HG03439 (cell line): ENCODE measurements at regions not wholly inside any gene's neighbourhood (a gene's known extent, or its start where the extent isn't known, plus 50 kb on each side); places are given as distances from the start of the nearest gene placed in this dataset.
"Not testable (repeated sequence)": the region's sequence is repeated elsewhere in the genome, so short reads cannot be mapped to it uniquely, and the experiment has no call there.

Source experiments
- ATAC-seq: cut with Tn5 transposase; IDR thresholded peaks from one replicate; pipeline ENCODE4 v1.9.1; 2021; ENCODE audit warnings: mild to moderate bottlenecking, moderate library complexity; ENCODE audit not compliant: unreplicated experiment

DNA sequence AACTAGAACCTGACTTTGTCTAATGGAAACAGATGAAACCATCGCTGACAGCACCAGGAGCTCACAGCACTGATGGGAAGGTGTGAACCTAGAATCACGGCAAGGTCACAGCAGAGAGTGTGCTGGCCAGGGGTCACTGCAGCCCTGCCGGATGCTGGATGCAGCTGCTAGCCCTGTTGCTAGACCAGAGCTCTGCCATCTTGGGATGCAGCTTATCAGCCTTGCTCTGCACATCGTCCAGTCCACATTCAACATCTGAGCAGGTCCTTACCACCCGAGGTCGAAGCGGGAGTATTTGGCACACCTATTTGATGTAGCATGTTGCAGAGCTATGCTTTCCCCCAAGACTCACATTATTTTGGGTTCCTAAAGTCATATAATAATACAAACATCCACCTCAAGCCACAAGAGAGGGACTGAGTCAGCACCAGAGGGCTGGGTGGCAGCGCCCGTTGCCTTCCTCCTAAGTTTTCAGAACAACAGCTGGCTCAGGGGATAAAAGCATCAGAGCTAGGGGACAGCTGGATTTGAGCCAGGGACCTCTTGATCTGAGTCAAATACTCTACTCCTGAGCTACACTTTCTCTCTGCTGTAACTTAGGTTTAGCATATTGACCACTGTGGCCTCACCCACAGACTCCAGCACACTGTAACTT, 135.3 kb downstream of the ZNF467 start:
- ATAC-seq: no peak

DNA sequence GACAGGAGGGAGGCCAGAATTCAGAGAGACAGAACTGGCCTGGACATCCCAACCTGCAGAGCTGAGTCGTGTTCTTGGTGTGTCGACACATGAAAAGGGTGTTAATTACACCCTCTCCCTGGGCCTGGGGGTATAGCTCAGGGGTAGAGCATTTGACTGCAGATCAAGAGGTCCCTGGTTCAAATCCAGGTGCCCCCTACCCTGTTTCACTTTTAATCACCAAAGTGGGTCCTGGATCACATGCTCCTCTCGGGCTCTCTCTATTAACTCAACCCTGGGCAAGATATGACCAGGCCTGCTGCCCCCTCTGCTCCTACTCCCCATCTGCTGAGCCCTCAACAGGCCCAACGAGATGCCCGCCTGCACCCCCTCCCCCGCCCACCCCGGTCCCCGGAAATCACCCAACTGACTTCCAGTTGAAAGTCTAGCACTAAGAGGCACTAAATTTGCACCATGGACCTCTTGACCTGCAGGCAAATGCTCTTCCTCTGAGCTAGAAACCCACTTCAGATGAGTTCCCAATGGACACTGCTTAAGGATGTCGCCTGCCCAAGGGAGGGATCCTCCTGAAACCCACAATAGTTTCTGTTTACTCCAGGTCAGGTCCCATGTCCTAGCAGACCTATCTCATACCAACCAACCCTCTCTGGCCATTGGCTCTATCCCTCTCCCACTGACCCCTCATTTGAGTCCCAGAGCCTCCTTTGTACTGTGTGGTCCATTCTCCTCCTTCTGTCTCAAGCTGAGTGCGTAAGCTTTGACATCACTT, 137.6 kb downstream of the ZNF467 start:
- ATAC-seq: no peak

DNA sequence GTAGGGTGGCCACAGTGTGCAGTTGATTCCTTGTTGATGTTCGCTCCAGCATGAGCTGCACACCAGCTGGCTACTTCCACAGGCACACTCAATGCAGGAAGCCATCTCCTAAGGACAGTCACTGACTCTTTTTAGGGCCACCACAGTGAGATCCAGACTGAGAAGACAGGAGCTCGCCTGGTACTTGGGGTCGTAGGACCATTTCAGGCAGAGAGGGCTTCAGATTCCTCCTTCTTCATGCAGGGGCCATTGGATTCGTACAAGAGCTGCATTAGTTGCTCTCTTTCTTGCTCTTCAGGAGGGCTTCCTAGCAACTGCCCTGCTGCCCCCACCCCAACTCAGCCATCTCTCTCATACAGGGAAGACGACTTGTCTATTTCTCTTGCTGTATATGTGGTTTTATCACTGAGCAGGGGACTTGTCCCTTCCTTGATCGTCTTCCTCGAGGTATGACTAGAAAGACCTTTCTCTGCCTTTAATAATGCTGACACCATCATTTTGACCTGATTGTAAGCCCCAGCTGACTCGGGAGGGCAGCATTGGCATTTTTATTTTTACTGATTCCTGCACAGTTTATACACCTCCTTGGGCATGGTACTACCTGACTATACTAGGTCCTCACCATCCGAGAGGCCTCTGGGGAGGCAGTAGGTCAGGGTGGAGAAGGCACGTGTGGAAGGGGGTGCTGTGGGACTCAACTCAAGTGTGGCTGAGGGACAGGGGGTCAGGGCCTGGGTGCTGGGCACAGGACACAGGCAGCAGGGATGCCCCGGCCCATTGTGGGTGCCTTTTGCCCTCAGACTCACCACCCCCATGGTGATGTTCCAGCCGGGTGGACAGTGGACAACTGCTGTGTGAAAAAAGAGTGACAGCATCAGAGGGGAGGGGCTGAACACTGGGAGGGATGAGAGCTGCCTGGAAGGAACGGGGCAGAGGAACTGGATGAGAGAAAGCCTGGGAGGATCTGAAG, 136.7 kb upstream of the ZNF746 start:
- no peak for ATAC-seq

DNA sequence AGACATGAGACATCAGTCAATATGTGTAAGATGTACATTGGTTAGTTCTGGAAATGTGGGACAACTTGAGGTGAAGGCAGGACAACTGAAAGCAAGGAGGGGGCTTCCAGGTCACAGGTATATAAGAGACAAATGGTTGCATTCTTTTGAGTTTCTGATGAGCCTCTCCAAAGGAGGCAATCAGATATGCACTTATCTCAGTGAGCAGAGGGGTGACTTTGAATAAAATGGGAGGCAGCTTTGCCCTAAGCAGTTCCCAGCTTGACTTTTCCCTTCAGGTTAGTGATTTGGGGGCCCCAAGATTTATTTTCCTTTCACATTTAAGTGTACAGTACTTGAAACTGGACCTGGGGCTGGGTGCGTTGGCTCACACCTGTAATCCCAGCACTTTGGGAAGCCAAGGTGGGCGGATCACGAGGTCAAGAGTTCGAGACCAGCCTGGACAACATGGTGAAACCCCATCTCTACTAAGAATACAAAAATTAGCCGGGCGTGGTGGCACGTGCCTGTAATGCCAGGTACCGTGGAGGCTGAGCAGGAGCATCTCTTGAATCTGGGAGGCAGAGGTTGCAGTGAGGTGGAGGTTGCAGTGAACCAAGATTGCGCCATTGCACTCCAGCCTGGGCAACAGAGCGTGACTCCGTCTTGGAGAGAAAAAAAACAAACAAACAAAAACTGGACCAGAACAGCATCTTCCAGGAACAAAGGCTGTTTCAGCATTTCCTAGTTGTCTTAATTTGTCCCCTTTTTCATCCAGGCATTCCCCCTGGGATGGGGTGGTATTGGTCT, 130.9 kb upstream of the ZNF746 start:
- ATAC-seq: not testable (repeated sequence)

DNA sequence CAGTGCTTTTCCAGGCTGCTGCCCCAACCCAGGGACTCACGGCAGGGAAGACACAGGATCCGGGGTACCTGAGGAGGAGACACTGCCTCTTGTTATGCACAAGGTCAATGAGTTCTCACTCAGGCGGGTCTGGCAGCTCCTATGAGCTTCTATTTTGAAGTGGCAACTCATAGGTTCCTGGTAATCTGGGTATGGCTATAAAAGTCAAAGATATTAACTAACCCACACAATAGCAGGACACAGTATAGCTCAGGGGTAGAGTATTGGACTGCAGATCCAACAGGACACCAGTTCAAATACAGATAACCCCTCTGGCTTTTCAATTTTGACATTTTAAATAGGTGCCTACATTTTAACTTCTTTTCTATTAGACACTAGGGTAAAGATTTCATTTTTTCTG, 130.3 kb upstream of the ZNF746 start:
- ATAC-seq: no peak

DNA sequence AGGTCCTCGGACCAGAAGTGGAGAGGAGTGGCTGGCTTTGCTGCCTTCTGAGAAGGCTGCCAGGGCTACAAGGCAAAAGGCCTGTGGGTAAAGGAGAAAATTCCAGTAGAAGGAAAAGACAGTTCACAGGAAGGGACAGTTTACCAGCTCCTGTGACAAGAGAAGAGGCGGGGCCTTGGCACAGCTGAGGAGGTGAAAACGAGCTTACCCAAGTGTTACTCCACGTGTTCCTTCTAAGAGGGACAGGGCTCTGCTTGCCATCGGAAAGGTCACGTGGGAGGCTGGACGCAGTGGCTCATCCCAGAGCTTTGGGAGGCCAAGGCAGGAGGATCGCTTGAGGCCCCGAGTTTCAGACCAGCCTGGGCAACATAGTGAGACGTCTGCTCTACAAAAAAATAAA, 129.4 kb upstream of the ZNF746 start:
- ATAC-seq: no peak

DNA sequence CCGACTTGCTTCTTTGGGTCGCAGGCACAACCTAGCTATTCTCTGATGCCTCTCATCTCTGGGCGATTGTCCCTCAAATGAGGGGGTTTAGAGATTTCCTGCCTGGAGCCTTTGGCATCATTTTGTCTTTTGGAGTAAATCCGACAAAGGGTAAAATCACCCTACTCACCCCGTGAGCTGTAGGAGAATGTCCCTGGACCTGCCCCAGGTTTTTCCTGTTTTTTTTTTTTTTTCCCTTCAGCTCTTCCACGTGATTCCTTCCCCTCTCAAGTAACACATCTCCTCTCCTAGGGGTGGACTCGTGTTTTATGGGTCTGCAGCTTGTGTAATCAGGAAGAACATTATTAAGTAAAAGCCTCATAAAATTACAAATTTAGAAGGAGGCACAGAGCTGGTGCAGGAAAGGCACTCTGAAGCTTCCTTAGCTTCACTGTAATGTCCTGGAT, 128.4 kb upstream of the ZNF746 start:
- no peak for ATAC-seq

DNA sequence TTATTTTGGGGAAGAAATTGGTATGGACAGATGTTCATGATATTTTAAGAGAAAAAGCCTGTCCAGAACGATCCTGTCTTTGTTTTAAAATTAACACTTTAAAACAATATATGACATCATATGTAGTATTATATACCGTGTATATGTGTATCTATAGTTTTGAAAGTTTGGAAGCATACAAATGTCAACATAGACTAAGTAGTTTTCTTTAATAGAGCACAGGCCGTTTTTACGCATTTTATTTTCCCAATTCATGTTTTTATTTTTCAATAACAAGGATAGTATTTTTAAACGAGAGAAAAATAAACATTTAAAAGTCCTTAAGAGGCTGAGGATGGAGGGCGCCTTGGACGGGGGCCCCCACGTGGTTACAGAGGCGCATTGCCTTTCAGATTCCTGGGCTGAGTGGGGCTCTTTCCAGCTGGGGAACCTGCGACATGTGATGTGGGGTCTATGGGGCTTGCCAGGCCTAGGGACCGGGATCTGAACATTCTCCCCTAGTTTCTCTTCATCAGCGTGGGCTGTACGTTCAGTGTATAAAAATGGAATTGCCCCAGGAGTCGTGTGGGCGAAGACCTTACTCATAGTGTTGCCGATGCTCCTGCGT, 127.8 kb upstream of the ZNF746 start:
- ATAC-seq: no peak

DNA sequence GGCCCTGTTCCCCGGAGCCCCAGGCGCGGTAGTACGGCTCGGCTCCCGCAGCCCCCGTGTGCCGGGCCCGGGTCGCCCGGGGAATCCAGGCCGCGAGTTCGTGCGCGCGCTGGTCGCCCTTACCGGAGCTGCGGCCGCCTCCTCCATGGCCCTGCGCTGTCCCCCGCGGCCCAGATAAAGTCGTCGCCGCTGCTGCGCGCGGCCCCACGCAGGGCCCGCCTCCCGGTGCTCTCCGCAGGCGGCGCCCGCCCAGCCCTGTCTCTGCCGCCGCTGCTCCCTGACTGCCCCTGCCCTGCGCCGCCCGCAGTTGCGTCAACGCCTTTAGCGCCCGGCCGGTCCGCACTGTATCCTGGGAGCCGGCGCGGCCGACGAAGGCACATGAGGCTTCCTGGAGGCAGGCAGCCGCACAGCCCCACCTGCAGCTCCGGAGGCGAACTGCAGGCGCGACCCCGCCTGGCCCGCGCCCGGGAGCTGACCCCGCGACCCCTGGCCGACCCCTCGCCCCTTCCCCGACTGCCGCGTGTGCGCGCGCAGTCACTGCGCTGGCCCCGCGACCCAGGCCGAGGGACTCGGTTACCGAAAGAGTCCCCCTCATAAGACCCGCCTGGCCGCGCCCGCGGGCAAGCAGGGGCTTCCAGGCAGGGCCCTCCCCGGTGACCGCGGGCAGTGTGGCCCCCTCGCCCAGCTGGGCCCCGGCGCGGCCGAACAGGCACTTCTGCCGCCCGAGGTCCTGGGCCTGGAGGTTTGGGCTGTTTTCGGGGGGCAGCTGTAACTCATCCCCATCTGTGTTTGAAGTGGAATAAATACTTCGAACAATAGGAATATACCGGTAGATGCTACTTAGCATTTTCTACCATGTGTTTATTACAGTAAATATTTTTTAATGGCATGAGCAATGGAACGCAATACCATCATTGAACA, 127.1 kb upstream of the ZNF746 start:
- peak; percentile 83 for ATAC-seq

DNA sequence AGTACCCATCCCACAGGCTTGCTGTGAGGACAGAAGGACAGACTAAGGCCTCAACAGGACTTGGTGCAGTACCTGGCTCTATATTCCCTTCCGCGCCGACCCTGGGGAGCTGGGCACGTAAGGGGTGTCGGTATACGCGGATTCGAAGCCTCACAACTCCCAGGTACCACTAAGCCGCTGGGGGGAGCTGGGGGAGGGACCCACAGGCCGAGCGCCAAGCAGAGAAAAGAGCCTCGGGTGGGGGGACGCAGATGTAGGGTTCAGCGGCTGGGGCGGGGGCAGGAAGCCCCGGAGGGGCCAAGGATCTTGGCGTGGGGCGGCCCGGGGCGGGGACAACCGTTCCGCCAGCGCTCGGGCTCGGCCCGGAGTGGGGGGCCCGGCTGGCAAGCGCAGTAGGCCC, 126.4 kb upstream of the ZNF746 start:
- ATAC-seq: peak; percentile 9

DNA sequence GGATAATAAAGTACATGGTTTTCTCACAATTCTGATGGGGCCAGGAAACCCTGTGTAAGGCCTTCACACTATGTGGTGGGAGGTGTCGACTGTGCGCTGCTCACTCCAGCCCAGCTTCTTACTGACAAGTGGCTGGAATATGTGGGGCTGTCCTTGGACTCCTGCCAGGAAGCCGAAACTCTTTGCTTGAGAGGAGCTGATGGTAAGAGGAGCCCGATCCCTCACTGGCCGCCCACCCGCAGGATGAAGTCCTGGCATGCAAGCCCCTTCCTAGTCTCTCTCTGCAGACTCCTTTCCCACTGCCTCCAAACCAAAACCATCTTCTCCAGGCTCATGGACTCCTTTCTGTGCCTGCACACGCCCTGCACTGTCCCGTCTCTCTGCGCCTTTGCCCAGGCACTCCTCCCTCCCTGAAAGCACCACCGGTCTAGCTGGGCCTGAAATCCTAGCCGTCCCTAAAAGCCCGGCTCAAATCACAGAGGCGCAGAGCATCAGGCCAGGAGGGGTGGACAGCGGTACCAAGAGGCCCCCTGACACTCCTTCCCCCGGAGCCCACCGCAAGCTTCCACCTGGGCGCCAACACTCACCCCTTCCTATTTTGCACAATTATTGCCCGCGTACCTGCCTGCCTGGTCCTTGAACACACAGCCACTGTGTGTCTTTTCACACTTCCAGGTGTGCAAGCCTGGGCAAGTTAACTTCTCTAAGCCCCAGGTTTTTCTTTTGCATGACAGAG, 125.8 kb upstream of the ZNF746 start:
- ATAC-seq: not testable (repeated sequence)

DNA sequence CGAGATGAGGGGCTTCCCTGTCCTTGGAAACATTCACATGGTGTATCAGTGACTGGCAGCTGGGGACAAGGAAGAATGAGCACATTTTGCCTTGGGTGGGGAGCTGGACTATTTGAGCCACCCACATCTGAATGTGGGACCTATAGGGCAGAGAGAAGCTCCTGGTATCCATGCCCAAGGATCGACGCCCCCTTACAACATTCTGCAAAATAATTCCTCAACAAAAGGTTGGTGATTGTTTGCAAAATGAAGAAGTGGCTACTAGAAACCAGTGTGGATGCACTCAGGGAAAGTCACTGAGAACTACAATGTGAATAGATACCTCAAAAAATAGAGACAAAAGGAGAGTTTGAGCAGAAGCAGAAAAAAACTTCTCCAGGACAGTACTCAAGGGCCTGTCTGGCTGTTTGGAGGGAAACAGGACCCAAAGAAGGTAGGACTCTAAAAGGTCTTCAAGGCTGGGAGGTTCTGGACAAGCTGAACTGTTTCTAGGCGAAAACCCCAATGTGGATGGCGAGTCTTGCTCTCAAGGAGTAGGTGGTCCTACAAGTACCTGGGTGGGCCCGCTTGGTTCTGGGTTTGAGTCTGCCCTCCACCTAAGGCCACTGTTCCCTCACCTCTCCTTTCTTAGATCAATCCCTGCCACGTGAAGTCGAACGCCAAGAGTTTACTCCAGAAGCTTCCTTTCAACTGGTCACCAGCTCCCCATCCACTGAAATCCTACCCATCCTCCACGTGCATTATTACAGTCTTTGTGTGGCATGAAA, 125.0 kb upstream of the ZNF746 start:
- no peak for ATAC-seq

DNA sequence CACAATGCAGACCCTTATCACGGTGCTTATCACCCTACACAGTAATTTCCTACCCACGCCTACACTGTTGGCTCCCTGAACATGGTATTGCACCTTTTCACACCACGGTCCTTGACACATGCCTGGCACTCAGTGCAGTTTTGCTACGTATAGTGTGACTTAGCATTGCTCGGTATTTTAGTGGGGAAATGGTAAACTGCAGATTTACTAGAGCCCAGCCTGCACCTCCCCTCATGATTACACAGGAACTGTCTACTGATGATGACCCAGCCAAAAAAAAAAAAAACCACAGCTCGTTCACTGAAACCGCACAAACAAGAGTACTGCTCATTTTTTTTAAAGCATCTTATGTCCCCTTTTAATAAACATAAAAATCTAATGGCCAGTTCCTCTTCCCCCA, 124.2 kb upstream of the ZNF746 start:
- no peak for ATAC-seq

DNA sequence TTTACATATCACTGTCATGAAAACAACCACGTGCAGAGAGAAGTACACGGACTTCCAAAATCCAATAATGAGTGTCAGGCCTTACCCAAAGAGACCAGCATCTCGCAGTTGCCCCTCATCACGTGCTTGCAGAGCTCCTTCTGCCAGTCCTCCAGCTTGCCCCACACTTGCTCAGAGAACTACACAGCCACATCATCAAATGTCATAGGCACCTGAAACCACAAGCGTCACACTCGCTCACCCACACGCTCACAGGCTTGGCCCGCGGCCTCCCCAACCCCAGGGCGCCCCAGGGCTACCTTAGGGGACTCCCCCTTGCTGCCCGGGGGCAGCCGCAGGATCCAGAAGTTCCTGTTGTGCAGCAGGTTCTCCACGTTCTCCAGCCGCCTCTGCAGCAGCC, 123.4 kb upstream of the ZNF746 start:
- ATAC-seq: peak; percentile 46

DNA sequence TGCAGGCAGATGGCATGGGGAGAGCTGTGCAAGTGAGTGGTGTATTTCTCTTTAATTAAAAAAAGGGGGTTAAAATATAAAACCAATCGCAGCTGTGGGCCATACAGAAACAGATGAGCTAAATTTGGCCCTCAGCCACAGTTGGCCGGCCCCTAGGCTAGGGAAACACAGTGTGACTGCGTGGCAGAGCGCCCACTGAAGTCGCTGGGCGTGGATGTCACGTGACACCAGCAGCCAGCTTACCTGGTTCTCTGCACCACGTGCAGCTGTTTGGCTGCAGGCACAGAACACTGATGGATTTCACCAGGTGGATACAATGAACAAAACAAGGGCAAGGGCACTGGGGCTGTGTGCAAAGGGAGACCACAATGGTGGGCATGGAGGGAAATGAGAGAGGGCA, 119.3 kb upstream of the ZNF746 start:
- no peak for ATAC-seq

DNA sequence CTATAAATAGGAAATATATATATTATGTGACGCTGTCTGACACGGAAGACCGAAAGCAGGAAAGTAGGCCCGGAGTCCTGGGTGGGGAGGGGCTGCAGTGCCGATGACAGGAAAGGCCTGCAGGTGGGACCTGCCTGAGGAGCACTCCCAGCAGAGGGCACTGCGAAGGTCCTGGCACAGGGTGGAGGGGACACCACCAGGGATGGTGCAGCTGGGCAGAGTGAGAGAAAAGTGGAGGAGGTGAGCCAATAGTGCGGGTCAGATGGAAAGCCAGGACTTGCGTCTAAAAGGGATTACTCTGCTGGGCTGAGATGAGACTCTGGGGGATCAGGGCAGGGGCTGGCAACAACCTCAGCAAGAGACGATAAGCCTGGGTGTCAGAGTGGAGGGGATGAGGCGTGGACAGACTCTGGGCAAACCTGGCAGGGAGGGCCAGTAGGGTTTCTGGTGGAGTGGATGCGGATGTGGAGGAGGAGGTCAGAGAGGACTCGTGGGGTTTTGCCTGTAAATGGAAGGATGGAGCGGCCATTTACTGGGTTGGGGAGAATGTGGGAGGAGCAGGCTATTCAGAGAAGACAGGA, 118.2 kb upstream of the ZNF746 start:
- ATAC-seq: no peak

DNA sequence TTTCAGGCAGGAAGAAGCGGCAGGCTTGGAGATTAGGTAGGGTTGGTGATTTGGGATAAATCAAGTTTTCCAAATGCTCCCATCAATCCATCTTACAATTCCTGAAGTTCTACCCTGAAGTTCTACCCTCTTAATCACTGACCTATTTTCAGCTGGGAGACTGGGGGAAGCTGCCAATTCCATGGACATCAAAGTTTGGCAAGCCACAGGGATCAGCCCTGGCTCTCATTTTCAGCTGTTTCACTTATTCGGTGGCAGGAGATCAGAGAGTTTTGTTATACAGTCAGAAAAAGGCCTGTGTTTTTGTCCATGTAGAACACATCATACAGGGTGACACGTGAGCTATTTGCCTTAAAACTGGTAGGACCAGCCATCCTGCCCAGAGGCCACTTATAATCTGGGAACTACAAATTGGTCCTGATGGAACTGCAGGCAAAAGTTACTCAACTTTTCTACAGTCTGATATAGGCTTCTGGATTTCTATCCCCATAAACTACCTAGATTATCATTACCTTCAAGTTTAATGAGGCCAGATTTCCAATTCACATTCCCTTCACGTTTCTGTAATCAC, 112.9 kb upstream of the ZNF746 start:
- ATAC-seq: no peak
